Endodermal cell (in vitro differentiated cells): ENCODE measurements at regions not wholly inside any gene's neighbourhood (a gene's known extent, or its start where the extent isn't known, plus 50 kb on each side); places are given as distances from the start of the nearest gene placed in this dataset.

Experiments
- DNase-seq: peaks from one replicate; pipeline ENCODE4 v3.0.0-alpha.2; 2017
- H3K27ac ChIP-seq: 2 replicates; pipeline ENCODE4 v1.5.1; 2013; ENCODE audit warnings: mild to moderate bottlenecking, low read depth, low read length, moderate library complexity
- H3K27me3 ChIP-seq: 2 replicates; pipeline ENCODE4 v1.6.1; 2013; ENCODE audit warnings: mild to moderate bottlenecking, low read length, moderate library complexity; ENCODE audit not compliant: insufficient read depth, control insufficient read depth, poor library complexity, severe bottlenecking
- H3K36me3 ChIP-seq: 2 replicates; pipeline ENCODE4 v1.7.0; 2013; ENCODE audit warnings: mild to moderate bottlenecking, low read length, moderate library complexity; ENCODE audit not compliant: control insufficient read depth, insufficient read depth
- H3K4me1 ChIP-seq: one replicate; pipeline ENCODE4 v1.7.0; 2013; ENCODE audit warnings: low read length; ENCODE audit not compliant: control insufficient read depth, insufficient read depth
- H3K4me3 ChIP-seq: 2 replicates; pipeline ENCODE4 v1.5.1; 2013; ENCODE audit warnings: mild to moderate bottlenecking, low read length, moderate library complexity
- H3K9ac ChIP-seq: 2 replicates; pipeline ENCODE4 v1.6.1; 2013; ENCODE audit warnings: mild to moderate bottlenecking, low read length, moderate library complexity; ENCODE audit not compliant: poor library complexity, severe bottlenecking; ENCODE audit errors: extremely low read depth
- H3K9me3 ChIP-seq: 2 replicates; pipeline ENCODE4 v1.6.1; 2013; ENCODE audit warnings: mild to moderate bottlenecking, low read length, moderate library complexity; ENCODE audit not compliant: control insufficient read depth
- H3K27ac Mint-ChIP-seq: 2 replicates; pipeline ENCODE4 v1.8.0; 2020; ENCODE audit warnings: mixed read lengths
- H3K27me3 Mint-ChIP-seq: 2 replicates; pipeline ENCODE4 v1.8.0; 2021; ENCODE audit warnings: mild to moderate bottlenecking, mixed read lengths; ENCODE audit not compliant: insufficient read depth
- H3K36me3 Mint-ChIP-seq: 2 replicates; pipeline ENCODE4 v1.8.0; 2020; ENCODE audit warnings: low read depth, mixed read lengths
- H3K4me1 Mint-ChIP-seq: 2 replicates; pipeline ENCODE4 v1.8.0; 2020; ENCODE audit warnings: mixed read lengths
- H3K4me3 Mint-ChIP-seq: 2 replicates; pipeline ENCODE4 v1.8.0; 2020; ENCODE audit warnings: mild to moderate bottlenecking, moderate library complexity, mixed read lengths
- H3K9me3 Mint-ChIP-seq: 2 replicates; pipeline ENCODE4 v1.8.0; 2020; ENCODE audit warnings: mild to moderate bottlenecking, mixed read lengths
- WGBS, 2 experiments: methylation state at CpG; one replicate each; pipeline versions ENCODE4 v1.1.5 to v1.1.7; 2013; ENCODE audit warnings: missing lambda C conversion rate in 2 of 2, mixed read lengths in 1 of 2; ENCODE audit not compliant: insufficient coverage in 1 of 2, insufficient read length in 1 of 2; 5-methylcytosine and 5-hydroxymethylcytosine counted together
- TF ChIP-seq, protein P1 (sequence below): fragments of 200-600 bp; sonication (generic); conservative IDR thresholded peaks from 2 replicates; pipeline ENCODE4 v1.5.0; 2021; ENCODE audit warnings: antibody characterized with exemption, mild to moderate bottlenecking

DNA sequence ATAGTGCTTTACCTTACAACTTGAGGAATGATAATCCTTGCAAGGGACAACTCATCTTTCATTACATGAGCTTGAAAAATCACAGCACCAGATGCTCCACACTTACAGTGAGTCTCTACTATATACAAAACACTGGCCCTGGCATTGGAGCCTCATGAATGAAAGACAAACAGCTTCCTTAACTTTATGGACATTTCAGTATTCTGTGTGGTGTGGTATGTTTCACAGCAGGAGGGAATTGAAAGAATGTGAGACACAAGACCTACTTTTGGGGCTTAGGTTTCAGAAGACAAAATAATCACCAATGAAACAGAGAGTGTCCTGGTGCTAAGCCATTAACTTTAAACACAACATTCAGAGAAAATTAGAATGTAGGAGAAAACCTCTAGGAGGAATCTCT is 1249.6 kb downstream of the XPNPEP1 start:
- H3K9me3 Mint-ChIP-seq, result no peaks in the 10 kb centered on the region
- Histone ChIP-seq H3K4me1 (no peaks in the 10 kb centered on the region), H3K27ac (no peak overlapping the region), H3K36me3 (no peaks in the 10 kb centered on the region), H3K9me3 (peaks cover 24% of the 10 kb centered on the region), H3K27me3 (no peaks in the 10 kb centered on the region), H3K9ac (no peak overlapping the region), H3K4me3 (no peak overlapping the region)
- TF ChIP-seq, protein P1, sequence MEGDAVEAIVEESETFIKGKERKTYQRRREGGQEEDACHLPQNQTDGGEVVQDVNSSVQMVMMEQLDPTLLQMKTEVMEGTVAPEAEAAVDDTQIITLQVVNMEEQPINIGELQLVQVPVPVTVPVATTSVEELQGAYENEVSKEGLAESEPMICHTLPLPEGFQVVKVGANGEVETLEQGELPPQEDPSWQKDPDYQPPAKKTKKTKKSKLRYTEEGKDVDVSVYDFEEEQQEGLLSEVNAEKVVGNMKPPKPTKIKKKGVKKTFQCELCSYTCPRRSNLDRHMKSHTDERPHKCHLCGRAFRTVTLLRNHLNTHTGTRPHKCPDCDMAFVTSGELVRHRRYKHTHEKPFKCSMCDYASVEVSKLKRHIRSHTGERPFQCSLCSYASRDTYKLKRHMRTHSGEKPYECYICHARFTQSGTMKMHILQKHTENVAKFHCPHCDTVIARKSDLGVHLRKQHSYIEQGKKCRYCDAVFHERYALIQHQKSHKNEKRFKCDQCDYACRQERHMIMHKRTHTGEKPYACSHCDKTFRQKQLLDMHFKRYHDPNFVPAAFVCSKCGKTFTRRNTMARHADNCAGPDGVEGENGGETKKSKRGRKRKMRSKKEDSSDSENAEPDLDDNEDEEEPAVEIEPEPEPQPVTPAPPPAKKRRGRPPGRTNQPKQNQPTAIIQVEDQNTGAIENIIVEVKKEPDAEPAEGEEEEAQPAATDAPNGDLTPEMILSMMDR, result no peak
- no peak for DNase-seq
- no peak overlapping the region for H3K4me3 Mint-ChIP-seq
- no peak overlapping the region for H3K27ac Mint-ChIP-seq
- no peaks in the 10 kb centered on the region for H3K27me3 Mint-ChIP-seq
- no peaks in the 10 kb centered on the region for H3K36me3 Mint-ChIP-seq
- no peaks in the 10 kb centered on the region for H3K4me1 Mint-ChIP-seq

DNA sequence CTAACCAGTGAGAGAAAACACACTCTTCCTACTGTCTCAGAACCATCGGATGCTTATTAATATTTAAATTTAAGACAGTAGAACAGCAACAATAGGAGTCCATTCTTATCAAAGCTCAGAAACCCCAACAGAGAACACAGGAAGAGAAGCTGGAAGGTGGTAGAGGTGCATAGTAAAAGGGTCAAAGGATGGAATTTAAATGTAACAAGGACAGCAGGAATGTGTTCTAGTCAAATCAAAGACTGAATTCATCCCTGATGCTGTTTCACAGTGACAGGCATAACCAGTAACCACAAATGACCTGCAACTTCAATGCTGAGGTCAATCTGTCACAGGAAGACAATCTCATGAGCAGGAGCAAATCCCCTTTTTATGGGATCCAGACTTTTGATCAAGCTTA is 1259.7 kb downstream of the XPNPEP1 start:
- H3K4me1 Mint-ChIP-seq, result peaks cover 9% of the 10 kb centered on the region
- H3K27ac Mint-ChIP-seq, result no peak overlapping the region
- H3K9me3 Mint-ChIP-seq, result no peaks in the 10 kb centered on the region

DNA sequence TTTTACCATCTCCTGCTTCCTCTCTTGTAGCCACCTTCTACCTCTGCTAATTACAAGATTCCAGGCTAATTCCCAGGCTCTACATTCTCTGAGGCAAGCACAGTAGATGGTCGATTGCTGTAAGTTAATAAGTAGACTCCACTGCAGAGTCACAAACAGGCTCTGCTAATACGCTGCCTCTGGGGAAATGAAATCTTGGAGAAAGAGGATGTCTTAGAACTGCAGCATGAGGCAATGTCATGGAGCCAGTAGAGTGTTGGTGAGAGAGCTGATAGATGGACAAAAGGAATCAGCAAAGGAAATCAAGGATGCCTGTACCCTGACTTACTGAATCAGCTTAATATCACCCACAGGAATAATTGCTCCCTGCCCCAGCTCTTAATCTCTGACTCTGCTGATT is 1260.3 kb downstream of the XPNPEP1 start:
- DNase-seq, result no peak
- Histone ChIP-seq H3K27me3 (no peaks in the 10 kb centered on the region), H3K9me3 (peaks cover 31% of the 10 kb centered on the region), H3K36me3 (no peaks in the 10 kb centered on the region), H3K4me1 (no peaks in the 10 kb centered on the region), H3K9ac (no peak overlapping the region), H3K27ac (no peak overlapping the region), H3K4me3 (no peak overlapping the region)
- TF ChIP-seq, protein P1, result no peak
- H3K27ac Mint-ChIP-seq, result no peak overlapping the region
- WGBS, 2 experiments, result 86 to 100% methylated on average over 2 of the region's 2 CpGs
- no peaks in the 10 kb centered on the region for H3K9me3 Mint-ChIP-seq
- no peaks in the 10 kb centered on the region for H3K36me3 Mint-ChIP-seq
- no peak overlapping the region for H3K4me3 Mint-ChIP-seq
- H3K27me3 Mint-ChIP-seq, result no peaks in the 10 kb centered on the region
- peaks cover 9% of the 10 kb centered on the region for H3K4me1 Mint-ChIP-seq

More for the DNA sequence above, 1259.7 kb downstream of the XPNPEP1 start:
- no peak overlapping the region for H3K9ac ChIP-seq
- H3K4me3 Mint-ChIP-seq, result no peak overlapping the region
- no peaks in the 10 kb centered on the region for H3K27me3 Mint-ChIP-seq
- H3K4me3 ChIP-seq, result no peak overlapping the region
- no peaks in the 10 kb centered on the region for H3K4me1 ChIP-seq
- no peak overlapping the region for H3K27ac ChIP-seq
- DNase-seq, result no peak
- no peaks in the 10 kb centered on the region for H3K36me3 ChIP-seq
- peaks cover 36% of the 10 kb centered on the region for H3K9me3 ChIP-seq
- WGBS, 2 experiments, result 40% methylated on average over 1 of the region's 1 CpG; no CpG with 5 or more reads in 1 of the 2 experiments
- H3K27me3 ChIP-seq, result no peaks in the 10 kb centered on the region
- no peaks in the 10 kb centered on the region for H3K36me3 Mint-ChIP-seq
- TF ChIP-seq, protein P1, result no peak
